ENCODE measurements at regions not wholly inside any gene's neighbourhood (a gene's known extent, or its start where the extent isn't known, plus 50 kb on each side); places are given as distances from the start of the nearest gene placed in this dataset.
"Not testable (repeated sequence)": the region's sequence is repeated elsewhere in the genome, so short reads cannot be mapped to it uniquely, and the experiment has no call there.

- not testable (repeated sequence) for H3K9me3 ChIP-seq (ENCODE audit: control insufficient read depth, insufficient read depth, low read length); H3K36me3 ChIP-seq (ENCODE audit: control insufficient read depth, insufficient read depth, low read length); H3K27ac ChIP-seq (ENCODE audit: low read depth, low read length); H3K4me3 ChIP-seq (ENCODE audit: low read depth, low read length); H3K4me1 ChIP-seq (ENCODE audit: control insufficient read depth, insufficient read depth, low read length); H3K27me3 ChIP-seq (ENCODE audit: control insufficient read depth, insufficient read depth, low read length); H3K9ac ChIP-seq (ENCODE audit: low read depth, low read length)
These were observed 1488.1 kb downstream of the RPIA start for GRCh38 chr2:90179591-90179990.

GRCh38 chr2:90207454-90208058, 1516.1 kb downstream of the RPIA start:
- H3K4me1 ChIP-seq (ENCODE audit: control insufficient read depth, insufficient read depth, low read length), result peaks cover 19% of the 10 kb centered on the region

GRCh38 chr2:90209009-90209408, 1517.5 kb downstream of the RPIA start:
- no peak overlapping the region for H3K27ac ChIP-seq (ENCODE audit: low read depth, low read length)
- H3K9ac ChIP-seq (ENCODE audit: low read depth, low read length), result no peak overlapping the region
- no peaks in the 10 kb centered on the region for H3K9me3 ChIP-seq (ENCODE audit: control insufficient read depth, insufficient read depth, low read length)
- no peak overlapping the region for H3K4me3 ChIP-seq (ENCODE audit: low read depth, low read length)
- H3K4me1 ChIP-seq (ENCODE audit: control insufficient read depth, insufficient read depth, low read length), result 0 out of 2 replicates have a peak, but pooled peaks cover 9% of the 10 kb centered on the region
- H3K36me3 ChIP-seq (ENCODE audit: control insufficient read depth, insufficient read depth, low read length), result no peaks in the 10 kb centered on the region
- no peaks in the 10 kb centered on the region for H3K27me3 ChIP-seq (ENCODE audit: control insufficient read depth, insufficient read depth, low read length)

More at GRCh38 chr2:90207454-90208058, 1516.1 kb downstream of the RPIA start:
- H3K9me3 ChIP-seq (ENCODE audit: control insufficient read depth, insufficient read depth, low read length), result no peaks in the 10 kb centered on the region
- H3K36me3 ChIP-seq (ENCODE audit: control insufficient read depth, insufficient read depth, low read length), result no peaks in the 10 kb centered on the region
- H3K4me3 ChIP-seq (ENCODE audit: low read depth, low read length), result no peak overlapping the region
- no peaks in the 10 kb centered on the region for H3K27me3 ChIP-seq (ENCODE audit: control insufficient read depth, insufficient read depth, low read length)
- no peak overlapping the region for H3K9ac ChIP-seq (ENCODE audit: low read depth, low read length)
- H3K27ac ChIP-seq (ENCODE audit: low read depth, low read length), result no peak overlapping the region

GRCh38 chr2:90209806-90210205, 1518.3 kb downstream of the RPIA start:
- no peak overlapping the region for H3K9ac ChIP-seq (ENCODE audit: low read depth, low read length)

GRCh38 chr2:90215880-90216279, 1524.4 kb downstream of the RPIA start:
- H3K4me3 ChIP-seq (ENCODE audit: low read depth, low read length); H3K9me3 ChIP-seq (ENCODE audit: control insufficient read depth, insufficient read depth, low read length); H3K4me1 ChIP-seq (ENCODE audit: control insufficient read depth, insufficient read depth, low read length); H3K36me3 ChIP-seq (ENCODE audit: control insufficient read depth, insufficient read depth, low read length); H3K9ac ChIP-seq (ENCODE audit: low read depth, low read length); H3K27ac ChIP-seq (ENCODE audit: low read depth, low read length); H3K27me3 ChIP-seq (ENCODE audit: control insufficient read depth, insufficient read depth, low read length): not testable (repeated sequence)

More at GRCh38 chr2:90209806-90210205, 1518.3 kb downstream of the RPIA start:
- Histone ChIP-seq H3K27ac (ENCODE audit: low read depth, low read length) (no peak overlapping the region), H3K9me3 (ENCODE audit: control insufficient read depth, insufficient read depth, low read length) (no peaks in the 10 kb centered on the region), H3K36me3 (ENCODE audit: control insufficient read depth, insufficient read depth, low read length) (no peaks in the 10 kb centered on the region), H3K4me1 (ENCODE audit: control insufficient read depth, insufficient read depth, low read length) (0 out of 2 replicates have a peak, but pooled peaks cover 8% of the 10 kb centered on the region), H3K27me3 (ENCODE audit: control insufficient read depth, insufficient read depth, low read length) (no peaks in the 10 kb centered on the region), H3K4me3 (ENCODE audit: low read depth, low read length) (no peak overlapping the region)

- H3K9me3 ChIP-seq (ENCODE audit: control insufficient read depth, insufficient read depth, low read length); H3K4me3 ChIP-seq (ENCODE audit: low read depth, low read length); H3K9ac ChIP-seq (ENCODE audit: low read depth, low read length); H3K27ac ChIP-seq (ENCODE audit: low read depth, low read length); H3K27me3 ChIP-seq (ENCODE audit: control insufficient read depth, insufficient read depth, low read length); H3K36me3 ChIP-seq (ENCODE audit: control insufficient read depth, insufficient read depth, low read length); H3K4me1 ChIP-seq (ENCODE audit: control insufficient read depth, insufficient read depth, low read length): not testable (repeated sequence)
These were observed 1525.3 kb downstream of the RPIA start for GRCh38 chr2:90216801-90217200.

GRCh38 chr2:90218534-90218933, 1527.1 kb downstream of the RPIA start:
- H3K27ac ChIP-seq (ENCODE audit: low read depth, low read length); H3K27me3 ChIP-seq (ENCODE audit: control insufficient read depth, insufficient read depth, low read length); H3K9me3 ChIP-seq (ENCODE audit: control insufficient read depth, insufficient read depth, low read length); H3K36me3 ChIP-seq (ENCODE audit: control insufficient read depth, insufficient read depth, low read length); H3K4me3 ChIP-seq (ENCODE audit: low read depth, low read length); H3K9ac ChIP-seq (ENCODE audit: low read depth, low read length); H3K4me1 ChIP-seq (ENCODE audit: control insufficient read depth, insufficient read depth, low read length): not testable (repeated sequence)

- H3K27ac ChIP-seq (ENCODE audit: low read depth, low read length); H3K4me1 ChIP-seq (ENCODE audit: control insufficient read depth, insufficient read depth, low read length); H3K27me3 ChIP-seq (ENCODE audit: control insufficient read depth, insufficient read depth, low read length); H3K9me3 ChIP-seq (ENCODE audit: control insufficient read depth, insufficient read depth, low read length); H3K9ac ChIP-seq (ENCODE audit: low read depth, low read length); H3K36me3 ChIP-seq (ENCODE audit: control insufficient read depth, insufficient read depth, low read length); H3K4me3 ChIP-seq (ENCODE audit: low read depth, low read length): not testable (repeated sequence)
These were observed 1529.3 kb downstream of the RPIA start for GRCh38 chr2:90220623-90221299.

- no peaks in the 10 kb centered on the region for H3K4me1 ChIP-seq (ENCODE audit: control insufficient read depth, insufficient read depth, low read length)
These were observed 1529.8 kb downstream of the RPIA start for GRCh38 chr2:90221300-90221651.

GRCh38 chr2:90224767-90225166, 1533.3 kb downstream of the RPIA start:
- not testable (repeated sequence) for H3K9ac ChIP-seq (ENCODE audit: low read depth, low read length); H3K27me3 ChIP-seq (ENCODE audit: control insufficient read depth, insufficient read depth, low read length); H3K4me1 ChIP-seq (ENCODE audit: control insufficient read depth, insufficient read depth, low read length); H3K27ac ChIP-seq (ENCODE audit: low read depth, low read length); H3K36me3 ChIP-seq (ENCODE audit: control insufficient read depth, insufficient read depth, low read length); H3K9me3 ChIP-seq (ENCODE audit: control insufficient read depth, insufficient read depth, low read length); H3K4me3 ChIP-seq (ENCODE audit: low read depth, low read length)

More at GRCh38 chr2:90221300-90221651, 1529.8 kb downstream of the RPIA start:
- H3K4me3 ChIP-seq (ENCODE audit: low read depth, low read length), result no peak overlapping the region
- no peaks in the 10 kb centered on the region for H3K27me3 ChIP-seq (ENCODE audit: control insufficient read depth, insufficient read depth, low read length)
- no peak overlapping the region for H3K9ac ChIP-seq (ENCODE audit: low read depth, low read length)
- no peaks in the 10 kb centered on the region for H3K9me3 ChIP-seq (ENCODE audit: control insufficient read depth, insufficient read depth, low read length)
- no peak overlapping the region for H3K27ac ChIP-seq (ENCODE audit: low read depth, low read length)
- H3K36me3 ChIP-seq (ENCODE audit: control insufficient read depth, insufficient read depth, low read length), result no peaks in the 10 kb centered on the region

- H3K9me3 ChIP-seq (ENCODE audit: control insufficient read depth, insufficient read depth, low read length); H3K9ac ChIP-seq (ENCODE audit: low read depth, low read length); H3K4me1 ChIP-seq (ENCODE audit: control insufficient read depth, insufficient read depth, low read length); H3K27ac ChIP-seq (ENCODE audit: low read depth, low read length); H3K36me3 ChIP-seq (ENCODE audit: control insufficient read depth, insufficient read depth, low read length); H3K4me3 ChIP-seq (ENCODE audit: low read depth, low read length); H3K27me3 ChIP-seq (ENCODE audit: control insufficient read depth, insufficient read depth, low read length): not testable (repeated sequence)
These were observed 1535.1 kb downstream of the RPIA start for GRCh38 chr2:90226465-90227072.

Measured in HUES48 (cell line).